Cardiac fibroblast (primary cell): ENCODE measurements at regions not wholly inside any gene's neighbourhood (a gene's known extent, or its start where the extent isn't known, plus 50 kb on each side); places are given as distances from the start of the nearest gene placed in this dataset.

Source experiments
- DNase-seq, 2 donors: peaks; one replicate each; pipeline versions ENCODE4 v3.0.0 to v3.0.0-alpha.2; 2010; ENCODE audit warnings: low read depth in 2 of 2
- H3K4me3 ChIP-seq, 2 donors: replicated peaks in 1 of 2; 1 replicate in 1 of 2; 2 replicates in 1 of 2; pipeline ENCODE4 v1.5.1; 2011; ENCODE audit warnings: low read depth in 2 of 2, low read length in 2 of 2, mild to moderate bottlenecking in 2 of 2, moderate library complexity in 1 of 2
- TF ChIP-seq, protein P1 (sequence below): IDR thresholded peaks from one replicate; pipeline ENCODE4 v1.5.1; 2011; ENCODE audit warnings: low read depth, mild to moderate bottlenecking, low read length, inconsistent platforms

DNA sequence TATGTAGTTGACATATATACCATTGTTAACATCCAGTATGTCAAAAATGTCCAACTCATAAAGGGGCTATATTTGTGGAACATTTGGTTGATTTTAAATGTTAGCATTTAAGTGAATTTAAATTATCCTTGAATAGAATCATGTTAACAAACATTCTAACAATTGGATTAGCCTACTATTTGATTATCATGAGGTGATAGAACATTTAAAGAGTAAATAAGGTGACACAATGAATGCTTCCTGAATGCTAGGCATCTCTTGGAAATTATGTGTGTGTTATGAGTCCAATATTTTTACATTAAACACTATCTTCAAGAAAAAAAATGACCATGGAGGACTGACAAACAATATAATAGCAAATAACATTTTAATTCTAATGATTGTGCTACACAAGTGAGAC is 901.9 kb upstream of the AGA start:
- TF ChIP-seq, protein P1, sequence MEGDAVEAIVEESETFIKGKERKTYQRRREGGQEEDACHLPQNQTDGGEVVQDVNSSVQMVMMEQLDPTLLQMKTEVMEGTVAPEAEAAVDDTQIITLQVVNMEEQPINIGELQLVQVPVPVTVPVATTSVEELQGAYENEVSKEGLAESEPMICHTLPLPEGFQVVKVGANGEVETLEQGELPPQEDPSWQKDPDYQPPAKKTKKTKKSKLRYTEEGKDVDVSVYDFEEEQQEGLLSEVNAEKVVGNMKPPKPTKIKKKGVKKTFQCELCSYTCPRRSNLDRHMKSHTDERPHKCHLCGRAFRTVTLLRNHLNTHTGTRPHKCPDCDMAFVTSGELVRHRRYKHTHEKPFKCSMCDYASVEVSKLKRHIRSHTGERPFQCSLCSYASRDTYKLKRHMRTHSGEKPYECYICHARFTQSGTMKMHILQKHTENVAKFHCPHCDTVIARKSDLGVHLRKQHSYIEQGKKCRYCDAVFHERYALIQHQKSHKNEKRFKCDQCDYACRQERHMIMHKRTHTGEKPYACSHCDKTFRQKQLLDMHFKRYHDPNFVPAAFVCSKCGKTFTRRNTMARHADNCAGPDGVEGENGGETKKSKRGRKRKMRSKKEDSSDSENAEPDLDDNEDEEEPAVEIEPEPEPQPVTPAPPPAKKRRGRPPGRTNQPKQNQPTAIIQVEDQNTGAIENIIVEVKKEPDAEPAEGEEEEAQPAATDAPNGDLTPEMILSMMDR, result no peak
- no peak overlapping the region for H3K4me3 ChIP-seq
- DNase-seq, result no peak

DNA sequence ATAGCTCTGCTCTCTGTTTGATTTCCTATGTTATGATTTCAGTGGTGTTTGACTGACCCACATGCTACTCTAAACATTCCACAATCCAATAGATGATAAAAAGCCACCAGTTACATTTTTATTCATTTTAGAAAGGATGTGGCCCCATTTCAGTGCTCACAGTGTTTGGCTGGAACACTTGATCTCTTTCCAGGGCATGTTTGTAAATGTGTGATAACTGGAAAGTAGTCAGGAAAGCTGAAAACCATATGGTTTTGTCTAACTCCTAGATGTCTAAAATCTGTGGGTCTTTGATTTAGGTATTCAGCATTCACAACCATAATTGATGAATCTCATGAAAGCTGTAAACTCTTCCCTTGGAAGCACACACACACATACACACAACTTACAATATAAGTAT is 904.9 kb upstream of the AGA start:
- TF ChIP-seq, protein P1, result no peak
- DNase-seq, result no peak
- H3K4me3 ChIP-seq, result no peak overlapping the region

DNA sequence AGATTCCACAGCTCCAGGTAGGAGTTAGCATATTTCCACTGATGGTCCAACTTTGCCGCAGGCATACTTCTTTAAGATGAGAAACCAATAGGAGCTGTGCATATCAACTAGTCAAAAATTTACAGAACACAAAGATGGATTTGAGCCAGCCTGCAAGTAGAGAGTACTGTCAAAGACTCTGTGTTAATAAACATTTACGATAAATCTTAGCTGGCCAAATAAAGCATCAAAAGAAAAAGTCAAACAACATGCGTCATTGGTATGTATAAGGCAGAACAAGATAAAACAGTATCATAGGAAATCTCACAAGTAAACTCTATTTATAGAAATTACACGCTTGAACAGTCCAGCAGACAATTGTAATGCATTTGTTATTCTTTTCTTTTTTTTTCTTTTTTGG is 907.4 kb upstream of the AGA start:
- no peak overlapping the region for H3K4me3 ChIP-seq
- TF ChIP-seq, protein P1, result no peak
- DNase-seq, result no peak

DNA sequence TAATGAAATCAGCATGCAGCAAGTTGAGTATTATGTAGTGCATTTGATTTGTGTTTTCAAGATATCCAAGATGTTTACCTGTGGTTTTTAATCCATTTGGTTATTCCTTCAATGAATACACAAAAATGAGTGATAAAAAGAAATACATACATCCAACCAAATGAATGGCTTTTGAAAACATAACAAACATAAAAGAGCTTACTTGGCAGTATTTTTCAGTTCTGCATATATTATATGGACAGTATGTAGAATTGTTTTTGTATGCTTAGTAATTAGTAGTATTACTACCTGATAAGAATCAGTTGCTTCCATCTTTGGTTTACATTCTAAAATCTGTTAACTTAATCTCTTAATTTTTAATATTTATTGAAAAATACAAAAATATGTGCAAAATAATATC is 908.9 kb upstream of the AGA start:
- no peak overlapping the region for H3K4me3 ChIP-seq
- no peak for DNase-seq
- TF ChIP-seq, protein P1, result no peak

DNA sequence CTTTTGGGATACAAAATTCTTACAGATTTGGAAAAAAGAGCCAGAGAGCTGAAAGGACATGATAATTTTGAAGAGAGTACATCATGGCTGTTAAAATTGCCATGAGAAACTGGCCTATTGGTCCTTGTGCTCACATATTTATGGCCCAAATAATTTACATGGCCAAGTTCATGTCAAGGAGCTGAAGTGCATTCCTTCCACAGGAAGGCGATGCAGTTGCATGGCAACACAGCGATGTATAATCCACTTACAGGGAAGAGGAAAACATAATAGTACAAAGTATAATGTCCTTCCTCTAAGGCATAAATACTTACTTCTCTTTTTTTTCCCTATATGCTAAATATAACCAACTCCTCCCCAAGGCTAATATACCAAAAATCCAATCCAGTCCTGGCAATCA is 914.5 kb upstream of the AGA start:
- TF ChIP-seq, protein P1, result no peak
- no peak for DNase-seq
- H3K4me3 ChIP-seq, result no peak overlapping the region

DNA sequence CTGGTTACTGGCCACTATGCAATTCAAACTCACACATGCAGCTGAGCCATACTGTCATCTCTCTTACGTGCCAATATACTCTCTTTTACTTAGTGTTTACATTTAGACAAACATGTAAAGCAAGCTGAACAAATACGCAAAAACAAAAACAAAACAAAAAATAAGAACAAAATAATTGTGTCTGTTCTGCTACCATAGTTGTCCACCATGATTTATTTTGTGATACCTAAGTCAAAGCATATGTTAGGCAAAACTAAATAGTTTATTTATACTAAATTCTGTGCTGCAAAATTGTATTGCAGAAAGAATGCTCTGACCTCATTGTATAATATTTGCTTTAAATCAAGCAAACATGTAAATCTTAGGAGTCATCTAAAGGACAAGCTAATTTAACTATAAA is 943.2 kb upstream of the AGA start:
- DNase-seq, result no peak
- no peak overlapping the region for H3K4me3 ChIP-seq
- TF ChIP-seq, protein P1, result no peak

DNA sequence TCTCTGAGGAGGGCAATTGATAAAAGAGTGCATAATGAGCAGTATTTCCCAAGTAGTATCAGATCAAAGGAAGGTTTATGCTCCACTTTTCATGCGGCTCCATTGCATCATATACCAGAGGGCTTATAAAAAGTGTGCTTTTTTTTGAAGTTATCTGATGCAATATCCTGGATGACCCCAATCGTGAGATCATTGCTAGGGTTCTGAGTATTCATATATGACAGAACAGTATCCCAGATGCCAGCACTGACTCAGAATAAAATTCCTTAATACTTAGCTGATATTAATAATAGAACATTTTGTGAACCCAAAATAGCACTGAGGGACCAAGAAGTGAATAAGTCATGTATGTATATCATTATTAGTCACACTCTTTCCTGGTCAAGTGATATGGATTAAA is 945.5 kb upstream of the AGA start:
- no peak overlapping the region for H3K4me3 ChIP-seq
- TF ChIP-seq, protein P1, result no peak
- no peak for DNase-seq
